ENCODE measurements at regions not wholly inside any gene's neighbourhood (a gene's known extent, or its start where the extent isn't known, plus 50 kb on each side); places are given as distances from the start of the nearest gene placed in this dataset.

GRCh38 chr2:194618432-194618831 is 1038.6 kb upstream of the SLC39A10 start:
- no peak for TF ChIP-seq POLR2A (IDR thresholded peaks at IDR 0.05; ENCODE audit: borderline replicate concordance, extremely low read depth, insufficient read depth, insufficient read length)
- no peak for TF ChIP-seq ZBTB33 (IDR thresholded peaks at IDR 0.05; ENCODE audit: extremely low read depth, insufficient replicate concordance, low read length)

Measured in HCT116 (cell line).